ENCODE measurements at regions not wholly inside any gene's neighbourhood (a gene's known extent, or its start where the extent isn't known, plus 50 kb on each side); places are given as distances from the start of the nearest gene placed in this dataset.

- no peak for TF ChIP-seq TAF1 (IDR thresholded peaks at IDR 0.05; ENCODE audit: low read depth, low read length)
- TF ChIP-seq POLR2AphosphoS5 (IDR thresholded peaks at IDR 0.05; ENCODE audit: low read depth, low read length), result no peak
Measured at GRCh38 chr2:8529706-8530277, 152.1 kb upstream of the ID2 start.

Data from GM12891 (cell line).